Endothelial cell of umbilical vein (primary cell): ENCODE measurements at regions not wholly inside any gene's neighbourhood (a gene's known extent, or its start where the extent isn't known, plus 50 kb on each side); places are given as distances from the start of the nearest gene placed in this dataset.

Experiments used
- BruUV-seq: library from RNA; stranded (reverse); fragments of 400-500 nt; replicated peaks from 2 replicates; lab custom pipeline; 2021; lab: Mats Ljungman, UMichigan
- CTCF ChIA-PET: fragments of 300-600, 350-600 bp; sonication (Branson Sonifier 250); formaldehyde crosslinking; loops from one replicate; lab custom pipeline; 2021; ENCODE audit warnings: antibody characterized with exemption, inconsistent platforms; lab: Charles Lee
- POLR2A ChIA-PET: fragments of 300-600, 350-600 bp; sonication (Branson Sonifier 250); formaldehyde crosslinking; loops from one replicate; lab custom pipeline; 2021; ENCODE audit warnings: antibody characterized with exemption, inconsistent platforms; lab: Charles Lee
- DNase-seq: peaks from one replicate; pipeline ENCODE4 v3.0.0-alpha.2; 2011; ENCODE audit warnings: low read depth, low spot score
- FAIRE-seq: peaks from 2 replicates; lab custom pipeline; 2011; peaks lifted over from hg19 to GRCh38; lab: Jason Lieb, UNC
- H2AFZ ChIP-seq: 2 replicates; pipeline ENCODE4 v1.6.0; 2012; ENCODE audit warnings: low read depth, low read length, control low read depth, inconsistent platforms
- H3K27ac ChIP-seq: 2 replicates; pipeline ENCODE4 v1.5.1; 2011; ENCODE audit warnings: low read depth, mild to moderate bottlenecking, control low read depth, low read length, moderate library complexity; ENCODE audit not compliant: insufficient read depth
- H3K27me3 ChIP-seq, 2 experiments: 2 replicates each; pipeline versions ENCODE4 v1.6.0 to v1.6.1; 2011; ENCODE audit warnings: low read length in 2 of 2, mixed read lengths in 1 of 2; ENCODE audit not compliant: control insufficient read depth in 2 of 2, insufficient read depth in 2 of 2
- H3K36me3 ChIP-seq, 2 experiments: 2 replicates in 1 of 2; 3 replicates in 1 of 2; pipeline ENCODE4 v1.5.1; 2011; ENCODE audit warnings: low read length in 2 of 2, mild to moderate bottlenecking in 1 of 2, moderate library complexity in 1 of 2; ENCODE audit not compliant: control insufficient read depth in 2 of 2, insufficient read depth in 2 of 2; ENCODE audit errors: extremely low read depth in 1 of 2
- H3K4me1 ChIP-seq: 3 replicates; pipeline ENCODE4 v1.5.1; 2011; ENCODE audit warnings: mild to moderate bottlenecking, low read length; ENCODE audit not compliant: control insufficient read depth, insufficient read depth; ENCODE audit errors: extremely low read depth
- H3K4me2 ChIP-seq: 2 replicates; pipeline ENCODE4 v1.6.1; 2011; ENCODE audit warnings: low read length, control low read depth, mixed read lengths; ENCODE audit not compliant: insufficient read depth
- H3K4me3 ChIP-seq, 3 experiments: fragments of 200-600 bp in 1 of 3; sonication (generic), shearing (Covaris generic) in 1 of 3; replicated peaks in 1 of 3; 2 replicates each; pipeline ENCODE4 v1.5.1; 2011 to 2016; ENCODE audit warnings: control low read depth in 3 of 3, low read length in 3 of 3, mild to moderate bottlenecking in 2 of 3, inconsistent platforms in 1 of 3, low read depth in 1 of 3, moderate library complexity in 1 of 3; ENCODE audit not compliant: insufficient read depth in 1 of 3
- H3K79me2 ChIP-seq: 2 replicates; pipeline ENCODE4 v1.6.0; 2012; ENCODE audit warnings: low read length, inconsistent platforms; ENCODE audit not compliant: control insufficient read depth, insufficient read depth
- H3K9ac ChIP-seq: replicated peaks from 2 replicates; pipeline ENCODE3; 2011; ENCODE audit warnings: low read length, control low read depth; ENCODE audit not compliant: insufficient read depth; ENCODE audit errors: extremely low read depth
- H3K9me1 ChIP-seq: replicated peaks from 3 replicates; pipeline ENCODE4 v1.6.0; 2011; ENCODE audit warnings: mild to moderate bottlenecking, low read length; ENCODE audit not compliant: control insufficient read depth, insufficient read depth; ENCODE audit errors: extremely low read depth
- H3K9me3 ChIP-seq: replicated peaks from 2 replicates; pipeline ENCODE4 v1.5.1; 2012; ENCODE audit warnings: low read length, inconsistent platforms; ENCODE audit not compliant: control insufficient read depth, insufficient read depth
- H4K20me1 ChIP-seq: replicated peaks from 2 replicates; pipeline ENCODE3; 2011; ENCODE audit warnings: mild to moderate bottlenecking, low read length; ENCODE audit not compliant: control insufficient read depth, insufficient read depth; ENCODE audit errors: extremely low read depth
- CTCF ChIP-seq, 2 donors: IDR thresholded peaks; 1 replicate in 1 of 2; 2 replicates in 1 of 2; pipeline ENCODE4 v1.5.1; 2011; ENCODE audit warnings: low read length in 2 of 2, mild to moderate bottlenecking in 2 of 2, moderate library complexity in 2 of 2, control low read depth in 1 of 2, inconsistent platforms in 1 of 2, low read depth in 1 of 2; ENCODE audit not compliant: insufficient read depth in 1 of 2; ENCODE audit errors: extremely low read depth in 1 of 2
- EZH2 ChIP-seq: IDR thresholded peaks from 2 replicates; pipeline ENCODE4 v1.6.1; 2012; ENCODE audit warnings: borderline replicate concordance, low read depth, mild to moderate bottlenecking, moderate library complexity, low read length, inconsistent platforms; ENCODE audit not compliant: severe bottlenecking
- FOS ChIP-seq: IDR thresholded peaks from 2 replicates; pipeline ENCODE4 v1.6.1; 2011; ENCODE audit warnings: mild to moderate bottlenecking, low read length, moderate library complexity, borderline replicate concordance; ENCODE audit not compliant: insufficient read depth
- GATA2 ChIP-seq: IDR thresholded peaks from 2 replicates; pipeline ENCODE4 v1.7.0; 2011; ENCODE audit warnings: low read depth, mild to moderate bottlenecking, moderate library complexity, mixed read lengths, low read length; ENCODE audit not compliant: insufficient read length, insufficient read depth
- JUN ChIP-seq: IDR thresholded peaks from 2 replicates; pipeline ENCODE4 v1.6.1; 2011; ENCODE audit warnings: borderline replicate concordance, low read depth; ENCODE audit not compliant: insufficient read length, insufficient read depth
- MYC ChIP-seq: IDR thresholded peaks from one replicate; pipeline ENCODE4 v1.6.1; 2011; ENCODE audit warnings: mild to moderate bottlenecking, low read depth, low read length
- POLR2A ChIP-seq: IDR thresholded peaks from 2 replicates; pipeline ENCODE4 v1.6.1; 2012; ENCODE audit warnings: low read depth, mild to moderate bottlenecking, control low read depth, low read length
- POLR2AphosphoS5 ChIP-seq: IDR thresholded peaks from 2 replicates; pipeline ENCODE4 v1.6.1; 2012; ENCODE audit warnings: low read depth, mild to moderate bottlenecking, control low read depth, low read length, moderate library complexity; ENCODE audit not compliant: insufficient read depth
- dilution Hi-C: fragments of 300-500 bp; cut with MboI; formaldehyde crosslinking; loops from one replicate; pipeline ENCODE4 v1.15.0; 2019; ENCODE audit warnings: low sequenced_read_pairs; ENCODE audit not compliant: extremely low pct_ligation_motif_present
- intact Hi-C: fragments of 100-400 bp; cut with micrococcal nuclease; formaldehyde crosslinking; loops from one replicate; pipeline ENCODE4 v1.10.0; 2022

DNA sequence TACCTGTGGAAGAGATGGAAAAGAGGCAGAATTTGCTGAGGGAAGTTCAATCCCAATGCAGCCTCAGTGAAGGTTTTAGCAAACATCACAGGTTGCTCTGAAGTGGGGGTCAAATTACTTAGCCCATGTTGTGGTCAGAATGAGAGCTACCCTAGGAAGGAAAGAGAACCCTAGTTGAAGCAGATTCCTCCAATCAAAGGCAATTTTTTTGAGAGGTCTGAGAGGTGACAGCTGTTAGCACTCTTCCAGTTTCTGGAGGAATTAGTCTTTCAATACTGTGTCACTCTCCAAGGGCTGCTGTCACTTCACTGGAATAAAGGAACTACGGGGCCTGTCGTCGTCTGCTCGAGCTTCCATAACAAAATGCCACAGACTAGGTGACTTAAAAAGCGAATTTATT is 584.2 kb upstream of the DPPA4 start:
- Histone ChIP-seq H3K9ac (no peak overlapping the region), H3K27me3 (no peaks in the 10 kb centered on the region), H3K9me1 (no peaks in the 10 kb centered on the region), H3K4me2 (no peak overlapping the region), H3K4me1 (no peaks in the 10 kb centered on the region), H3K4me3 (no peak overlapping the region), H3K36me3 (no peaks in the 10 kb centered on the region), H3K9me3 (peaks cover 2% of the 10 kb centered on the region), H2AFZ (no peak overlapping the region), H3K79me2 (no peaks in the 10 kb centered on the region), H3K27ac (no peak overlapping the region), H4K20me1 (no peaks in the 10 kb centered on the region)
- dilution Hi-C loops (no loop called here), intact Hi-C loops (no loop called here)
- TF ChIP-seq GATA2, result no peak
- no peak for TF ChIP-seq EZH2
- TF ChIP-seq CTCF (IDR thresholded peaks at IDR 0.05; ENCODE audit: extremely low read depth in 1 of 2, insufficient read depth in 1 of 2, low read depth in 1 of 2, low read length in 2 of 2), result no peak
- TF ChIP-seq FOS, result no peak
- TF ChIP-seq MYC, result no peak
- no peak for TF ChIP-seq JUN
- no peak for TF ChIP-seq POLR2AphosphoS5
- no peak for TF ChIP-seq POLR2A
- no TSS peak for BruUV-seq
- ChIA-PET POLR2A (no interaction called here), CTCF (no interaction called here)
- FAIRE-seq (no peak), DNase-seq (no peak)
